Erythroblast (primary cell): ENCODE measurements at regions not wholly inside any gene's neighbourhood (a gene's known extent, or its start where the extent isn't known, plus 50 kb on each side); places are given as distances from the start of the nearest gene placed in this dataset.

Experiments used
- GATA1 ChIP-seq: IDR thresholded peaks from 2 replicates; pipeline ENCODE4 v1.6.1; 2011; ENCODE audit warnings: low read depth, mild to moderate bottlenecking, control low read depth, low read length, moderate library complexity
- POLR2A ChIP-seq: IDR thresholded peaks from 2 replicates; pipeline ENCODE4 v1.6.1; 2011; ENCODE audit warnings: mild to moderate bottlenecking, low read length

GRCh38 chr2:62313449-62314227 lies 117.7 kb downstream of the B3GNT2 start:
- TF ChIP-seq POLR2A = no peak
- TF ChIP-seq GATA1 = no peak
